CD4-positive, alpha-beta T cell treated with Interleukin-6 at 100 ng/mL for 8 hours (primary cell): ENCODE measurements at regions not wholly inside any gene's neighbourhood (a gene's known extent, or its start where the extent isn't known, plus 50 kb on each side); places are given as distances from the start of the nearest gene placed in this dataset.
"Not testable (repeated sequence)": the region's sequence is repeated elsewhere in the genome, so short reads cannot be mapped to it uniquely, and the experiment has no call there.

Source experiments
- DNase-seq: peaks from one replicate; pipeline ENCODE4 v3.0.0-alpha.2; 2020; ENCODE audit warnings: mixed read lengths, low spot score

DNA sequence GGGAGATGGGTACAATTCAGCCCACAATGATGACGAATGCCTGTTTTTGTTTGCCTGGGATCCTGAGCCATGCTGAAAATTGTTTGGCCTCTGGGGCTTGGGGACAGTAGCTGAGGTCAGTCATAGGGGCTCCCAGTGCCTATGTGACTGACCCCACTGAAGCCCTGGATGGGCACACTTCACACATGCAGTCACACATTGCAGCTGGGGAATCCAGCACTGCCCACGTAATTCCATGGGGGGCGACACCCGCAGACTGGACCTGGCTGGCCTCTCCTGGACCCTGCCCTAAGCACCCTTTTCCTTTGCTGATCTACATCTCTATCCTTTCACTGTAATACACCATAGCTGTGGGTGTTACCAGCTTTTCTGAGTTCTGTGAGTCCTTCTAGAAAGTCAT, 295.2 kb upstream of the HS6ST1 start:
- no peak for DNase-seq

DNA sequence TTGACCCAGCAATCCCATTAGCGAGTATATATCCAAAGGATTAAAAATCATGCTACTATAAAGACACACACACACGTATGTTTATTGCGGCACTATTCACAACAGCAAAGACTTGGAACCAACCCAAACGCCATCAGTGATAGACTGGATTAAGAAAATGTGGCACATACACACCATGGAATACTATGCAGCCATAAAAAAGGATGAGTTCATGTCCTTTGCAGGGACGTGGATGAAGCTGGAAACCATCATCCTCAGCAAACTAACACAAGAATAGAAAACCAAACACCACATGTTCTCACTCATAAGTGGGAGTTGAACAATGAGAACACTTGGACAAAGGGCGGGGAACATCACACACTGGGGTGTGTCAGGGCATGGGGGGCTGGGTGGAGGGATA, 296.2 kb upstream of the HS6ST1 start:
- not testable (repeated sequence) for DNase-seq

- no peak for DNase-seq
These were observed 296.9 kb upstream of the HS6ST1 start for GRCh38 chr2:128615571-128615970.

- no peak for DNase-seq
These were observed 298.4 kb upstream of the HS6ST1 start for GRCh38 chr2:128617029-128617590.

- no peak for DNase-seq
These were observed 299.0 kb upstream of the HS6ST1 start for GRCh38 chr2:128617661-128618060.

DNA sequence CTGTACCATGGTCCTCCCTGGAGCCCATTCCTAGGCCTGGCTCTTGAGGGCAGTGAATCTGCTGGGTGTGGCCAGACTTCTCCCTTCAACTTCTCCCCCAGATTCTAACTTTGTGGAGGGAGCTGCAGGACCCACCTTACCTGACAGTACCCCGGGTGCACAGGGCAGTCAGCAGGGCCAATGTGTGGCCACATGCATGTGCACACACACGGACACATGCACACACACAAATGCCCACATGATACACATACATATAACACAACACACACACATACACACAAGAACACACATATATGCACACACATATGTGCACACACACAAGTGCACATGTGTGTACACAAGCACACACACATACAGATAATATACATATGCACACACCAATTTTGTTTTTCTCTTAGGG, 300.0 kb upstream of the HS6ST1 start:
- no peak for DNase-seq

DNA sequence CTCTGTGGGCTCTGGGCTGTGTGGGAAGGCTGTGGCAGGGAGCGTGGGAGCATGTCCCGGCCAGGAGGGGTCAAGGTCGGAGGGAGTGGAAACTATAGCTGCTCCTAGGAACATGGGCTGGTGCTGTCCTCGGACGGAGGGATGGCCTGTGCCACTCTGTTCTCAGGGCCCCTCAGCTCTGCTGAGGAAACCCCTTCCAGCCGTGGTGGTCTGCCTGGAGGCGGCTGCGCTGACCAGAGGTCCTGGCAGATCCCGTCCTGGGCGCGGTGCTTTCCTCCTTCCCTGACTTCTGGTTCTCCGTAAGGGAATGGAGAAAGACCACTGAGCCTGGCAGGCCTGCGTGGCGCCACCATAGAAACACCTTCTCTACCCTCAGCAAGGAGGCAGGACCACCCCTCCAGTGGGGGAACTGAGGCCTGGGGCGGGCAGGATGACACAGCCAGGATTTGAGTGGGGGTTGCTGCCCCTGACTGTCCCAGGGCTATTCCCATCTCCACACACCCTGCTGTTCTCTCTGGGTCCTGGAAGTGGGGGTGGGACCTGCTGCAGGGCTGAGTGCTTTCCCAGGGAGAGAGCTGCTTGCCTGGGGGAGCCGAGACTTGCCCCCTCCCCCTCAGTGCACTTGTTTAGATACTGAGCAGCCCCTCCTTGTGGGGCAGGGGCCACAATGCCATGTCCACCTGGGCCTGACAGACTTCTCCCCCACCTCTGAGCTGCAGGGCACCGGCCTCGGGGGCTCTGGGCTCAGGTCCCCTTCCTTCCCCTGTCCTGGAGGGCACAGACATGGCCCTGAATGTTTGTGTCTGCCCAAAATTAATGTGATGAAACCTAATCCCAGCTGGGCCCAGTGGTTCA, 301.0 kb upstream of the HS6ST1 start:
- DNase-seq = no peak

- no peak for DNase-seq
These were observed 302.4 kb upstream of the HS6ST1 start for GRCh38 chr2:128621074-128621473.

DNA sequence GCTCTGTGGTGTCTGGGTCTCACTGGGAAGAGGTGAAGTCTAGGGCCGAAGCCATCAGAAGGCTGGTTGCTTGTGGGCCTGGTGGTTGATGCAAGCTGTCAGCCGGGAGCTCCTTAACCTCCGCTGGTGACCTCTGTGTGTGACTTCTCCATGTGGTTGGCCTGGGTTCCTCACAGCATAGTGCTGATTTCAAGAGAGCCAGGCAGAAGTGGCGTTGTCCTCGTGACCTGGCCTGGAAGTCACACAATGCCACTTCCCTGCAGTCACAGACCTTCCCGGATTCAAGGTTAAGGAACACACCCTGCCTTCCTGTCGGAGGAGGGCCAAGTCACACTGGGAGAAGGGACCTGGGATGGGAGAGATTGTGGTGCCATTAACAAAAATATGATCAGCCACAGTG, 303.7 kb upstream of the HS6ST1 start:
- no peak for DNase-seq

- DNase-seq = no peak
These were observed 304.4 kb upstream of the HS6ST1 start for GRCh38 chr2:128622955-128623620.

GRCh38 chr2:128623776-128624761, 305.4 kb upstream of the HS6ST1 start:
- no peak for DNase-seq

DNA sequence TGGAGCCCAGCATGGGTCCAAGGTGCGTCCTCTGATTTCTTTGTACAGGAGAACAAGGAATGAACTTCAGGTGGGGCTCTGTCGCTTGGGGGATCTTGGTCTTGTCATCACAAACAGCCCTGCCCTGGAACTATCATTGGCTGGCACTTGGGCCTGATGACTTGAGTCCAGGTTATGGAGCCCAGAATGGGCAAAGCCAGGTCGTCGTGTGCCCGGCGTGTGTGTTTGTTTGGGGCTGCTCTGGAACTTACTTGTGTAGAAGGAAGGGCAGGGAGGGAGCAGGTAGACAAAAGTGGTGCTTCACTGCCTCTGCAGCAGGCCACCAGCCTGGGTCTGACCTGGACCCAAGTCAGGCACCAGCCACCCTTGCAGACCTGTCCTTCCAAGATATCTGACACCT, 306.3 kb upstream of the HS6ST1 start:
- no peak for DNase-seq

GRCh38 chr2:128625421-128625820, 306.8 kb upstream of the HS6ST1 start:
- DNase-seq = no peak

GRCh38 chr2:128625963-128626759, 307.5 kb upstream of the HS6ST1 start:
- no peak for DNase-seq

GRCh38 chr2:128626760-128627511, 308.3 kb upstream of the HS6ST1 start:
- DNase-seq = no peak

DNA sequence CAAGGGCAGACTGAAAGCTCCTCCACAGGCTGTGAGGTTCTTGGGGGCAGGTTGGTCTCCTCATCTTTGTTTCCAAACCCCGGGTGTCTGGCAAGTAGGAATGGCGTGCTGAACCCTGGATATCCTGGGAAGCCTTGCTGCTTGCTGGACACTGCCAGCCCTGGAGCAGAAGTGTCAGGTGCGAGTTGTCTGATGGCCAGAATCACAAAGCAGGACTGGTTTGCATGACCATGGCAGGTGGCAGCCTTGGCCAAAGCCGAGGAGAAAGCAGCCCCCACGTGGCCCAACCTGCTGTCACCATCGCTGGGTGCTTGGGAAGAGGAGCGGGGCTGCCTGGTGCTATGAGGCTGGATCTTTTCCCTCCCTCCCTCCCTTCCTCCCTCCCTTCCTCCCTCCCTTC, 309.5 kb upstream of the HS6ST1 start:
- no peak for DNase-seq

DNA sequence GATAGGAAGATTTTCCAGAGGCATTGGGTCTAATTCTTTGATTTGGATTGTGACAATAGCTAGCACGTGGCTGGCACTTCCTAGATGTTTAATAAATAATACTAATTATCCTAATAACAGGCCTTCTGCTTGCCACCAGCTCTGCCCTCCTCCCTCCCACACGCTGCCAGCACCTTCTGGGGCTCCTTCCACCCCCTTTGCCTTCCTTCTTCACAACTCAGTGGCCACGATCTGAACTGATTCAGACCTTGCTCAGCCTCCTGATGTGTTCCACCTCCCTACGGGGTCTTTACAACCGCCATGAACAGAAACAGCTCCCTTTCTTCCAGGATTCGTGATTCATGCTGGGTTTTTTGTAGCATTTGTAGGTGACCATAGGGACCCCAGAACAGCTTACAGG, 310.3 kb upstream of the HS6ST1 start:
- no peak for DNase-seq

DNA sequence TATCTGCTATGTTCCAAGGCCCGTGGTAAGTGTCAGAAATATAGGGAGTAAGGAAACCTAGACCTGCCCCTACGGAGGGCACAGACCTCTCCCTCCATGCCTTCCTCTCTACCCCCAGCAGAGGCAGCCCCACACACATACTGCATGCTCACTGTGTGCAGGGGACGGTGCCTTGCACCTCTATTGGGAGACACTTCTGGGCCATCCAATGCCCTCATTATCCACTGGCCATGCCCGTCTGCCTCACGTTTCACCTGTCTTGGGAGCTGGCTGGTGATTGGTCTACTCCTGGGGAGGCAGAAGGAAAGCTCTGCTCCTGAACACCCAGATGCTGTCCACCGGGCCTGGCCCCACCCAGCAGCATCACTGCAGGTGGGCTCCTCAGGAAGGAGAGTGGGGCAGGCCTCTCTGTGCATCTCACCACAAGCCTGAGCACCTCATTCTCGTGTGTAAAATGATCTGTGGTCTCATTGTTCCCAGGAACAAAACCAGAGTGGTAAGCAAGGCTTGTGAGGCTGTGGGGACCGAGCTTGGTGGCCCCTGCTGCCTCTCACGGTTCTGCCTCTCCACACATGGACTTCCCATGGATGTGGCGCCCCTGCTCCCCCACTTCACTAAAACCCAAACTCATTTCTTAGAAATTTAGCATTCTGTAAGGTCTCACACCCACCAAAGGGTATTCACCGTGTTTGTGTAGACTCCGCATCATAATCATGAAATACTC, 312.5 kb upstream of the HS6ST1 start:
- no peak for DNase-seq

- DNase-seq = no peak
These were observed 313.2 kb upstream of the HS6ST1 start for GRCh38 chr2:128631698-128632500.
